Right lobe of liver (tissue), 4 donors: ENCODE measurements at regions not wholly inside any gene's neighbourhood (a gene's known extent, or its start where the extent isn't known, plus 50 kb on each side); places are given as distances from the start of the nearest gene placed in this dataset.

Experiments
- CTCF ChIP-seq, 4 donors: fragments of 200-600 bp in 3 of 4; fragments of 450-650 bp in 1 of 4; IDR thresholded peaks; one replicate each; pipeline versions ENCODE4 v1.5.1 to v1.8.0; 2016 to 2022; ENCODE audit warnings: antibody characterized with exemption in 4 of 4, mild to moderate bottlenecking in 2 of 4
- POLR2A ChIP-seq: fragments of 450-650 bp; IDR thresholded peaks from one replicate; pipeline ENCODE4 v1.6.1; 2017; ENCODE audit warnings: antibody characterized with exemption, mild to moderate bottlenecking
- donor health status: DM: no; HTN: no; CAD: no.
- donor health status: DM: no; HTN: no; CAD: no.
- donor health status: DM: no; HTN: yes; CAD: no.

- no peak for TF ChIP-seq CTCF (IDR thresholded peaks at IDR 0.05)
- TF ChIP-seq POLR2A = no peak
Measured at GRCh38 chr20:52425253-52425652, 233.7 kb upstream of the ZFP64 start.
